GM18907 (cell line): ENCODE measurements at regions not wholly inside any gene's neighbourhood (a gene's known extent, or its start where the extent isn't known, plus 50 kb on each side); places are given as distances from the start of the nearest gene placed in this dataset.
"Not testable (repeated sequence)": the region's sequence is repeated elsewhere in the genome, so short reads cannot be mapped to it uniquely, and the experiment has no call there.

Experiments used
- ATAC-seq: cut with Tn5 transposase; IDR thresholded peaks from one replicate; pipeline ENCODE4 v1.9.1; 2021; ENCODE audit warnings: mild to moderate bottlenecking, moderate library complexity; ENCODE audit not compliant: unreplicated experiment

DNA sequence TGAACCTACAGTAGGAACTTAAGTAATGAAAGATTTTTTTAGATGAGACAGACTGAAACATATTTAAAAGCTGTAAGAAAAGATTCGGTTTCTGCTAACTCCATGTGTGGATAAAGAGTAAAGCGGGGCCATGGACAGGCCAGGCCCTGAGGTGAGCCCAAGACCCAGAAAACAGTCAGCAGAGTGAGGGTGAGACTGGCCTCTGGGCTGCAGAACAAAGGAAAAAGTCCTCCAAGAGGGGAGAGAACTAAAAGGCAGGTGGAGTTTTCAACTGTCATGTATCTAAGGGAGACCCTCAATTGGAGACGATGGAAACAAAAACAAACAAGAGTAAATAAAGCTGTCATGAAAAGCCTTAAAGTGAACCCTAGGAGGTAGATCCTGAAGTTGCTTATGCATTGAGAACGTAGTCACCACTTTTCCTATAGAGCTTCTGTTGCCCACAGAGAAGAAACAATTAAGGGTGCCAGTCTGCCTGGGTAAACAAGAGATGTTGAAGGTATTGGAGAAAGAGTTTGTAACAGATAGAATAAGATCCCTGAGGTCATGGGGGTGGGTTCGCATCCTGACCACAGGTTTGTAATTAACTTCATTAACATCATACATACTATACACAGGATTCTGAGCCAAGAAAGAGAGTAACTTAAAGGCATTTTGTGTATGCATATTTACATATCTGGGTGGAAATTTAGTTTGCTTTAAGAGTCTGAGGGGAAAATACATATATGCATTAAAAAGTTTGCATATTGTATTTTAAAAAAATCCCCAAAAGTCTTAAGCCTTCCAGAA lies 268.7 kb upstream of the PDE3A start:
- ATAC-seq: no peak

DNA sequence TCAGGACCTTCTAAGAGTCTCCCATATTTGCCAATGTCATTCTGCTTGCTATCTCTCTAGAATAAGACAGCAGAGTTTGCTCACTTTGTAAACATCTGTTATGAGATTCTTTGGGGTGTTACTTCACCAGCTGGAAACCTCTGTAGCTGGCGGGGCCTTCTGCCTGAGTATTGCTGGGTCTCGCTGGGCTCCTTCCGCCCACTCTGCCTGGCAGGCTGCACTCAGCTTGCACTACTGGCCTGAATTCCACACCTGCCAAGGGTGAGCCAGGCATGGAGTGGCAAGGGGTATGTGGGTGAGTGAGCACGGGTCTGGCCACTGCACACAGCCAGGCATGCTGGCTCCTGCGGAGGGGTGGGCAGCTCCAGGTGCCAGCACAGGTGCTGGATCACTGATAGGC lies 267.3 kb upstream of the PDE3A start:
- ATAC-seq: no peak

DNA sequence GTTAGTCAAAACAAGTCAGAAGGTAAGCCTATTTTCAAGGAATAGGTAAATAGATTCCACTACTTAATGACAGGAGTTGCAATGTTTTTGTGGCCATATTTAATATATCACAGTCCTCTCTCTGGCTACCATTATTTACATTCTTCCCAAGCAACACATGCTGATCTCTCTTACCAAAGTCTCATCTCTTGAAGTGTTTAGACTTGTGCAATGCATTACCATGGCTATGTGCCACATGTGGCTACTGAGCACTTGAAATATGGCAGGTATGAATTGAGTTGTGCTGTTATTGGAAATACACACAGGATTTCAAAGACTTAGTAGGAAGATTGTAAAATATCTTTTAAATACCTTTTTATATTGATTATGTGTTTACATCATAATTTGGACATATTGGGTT lies 262.4 kb upstream of the PDE3A start:
- ATAC-seq: no peak

DNA sequence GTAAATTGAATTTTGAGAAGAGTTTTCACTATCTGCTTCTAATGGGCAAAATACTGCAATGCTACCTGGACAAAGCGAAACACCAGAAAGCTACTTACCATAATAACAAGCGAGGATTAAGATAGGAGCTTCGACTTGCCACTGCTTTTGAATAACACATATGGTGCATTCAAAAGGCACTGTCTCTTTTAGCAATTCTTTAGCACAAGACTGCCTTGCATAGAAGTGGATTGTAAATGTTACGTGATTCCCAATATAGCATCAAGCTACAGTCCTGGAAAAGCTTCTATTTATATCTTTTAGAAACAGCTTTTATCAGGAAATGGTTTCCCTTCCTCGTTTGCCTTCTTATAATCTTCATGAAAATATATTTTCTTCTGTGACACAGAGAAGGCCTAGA lies 258.7 kb upstream of the PDE3A start:
- ATAC-seq: no peak

DNA sequence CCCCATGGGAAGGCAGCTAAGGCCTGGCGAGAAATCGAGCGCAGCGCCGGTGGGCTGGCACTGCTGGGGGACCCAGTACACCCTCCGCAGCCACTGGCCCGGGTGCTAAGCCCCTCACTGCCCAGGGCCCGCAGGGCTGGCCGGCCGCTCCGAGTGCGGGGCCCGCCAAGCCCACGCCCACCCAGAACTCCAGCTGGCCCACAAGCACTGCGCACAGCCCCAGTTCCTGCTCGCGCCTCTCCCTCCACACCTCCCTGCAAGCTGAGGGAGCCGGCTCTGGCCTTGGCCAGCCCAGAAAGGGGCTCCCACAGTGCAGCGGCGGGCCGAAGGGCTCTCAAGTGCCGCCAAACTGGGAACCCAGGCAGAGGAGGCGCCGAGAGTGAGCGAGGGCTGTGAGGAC lies 253.0 kb upstream of the PDE3A start:
- ATAC-seq: not testable (repeated sequence)

DNA sequence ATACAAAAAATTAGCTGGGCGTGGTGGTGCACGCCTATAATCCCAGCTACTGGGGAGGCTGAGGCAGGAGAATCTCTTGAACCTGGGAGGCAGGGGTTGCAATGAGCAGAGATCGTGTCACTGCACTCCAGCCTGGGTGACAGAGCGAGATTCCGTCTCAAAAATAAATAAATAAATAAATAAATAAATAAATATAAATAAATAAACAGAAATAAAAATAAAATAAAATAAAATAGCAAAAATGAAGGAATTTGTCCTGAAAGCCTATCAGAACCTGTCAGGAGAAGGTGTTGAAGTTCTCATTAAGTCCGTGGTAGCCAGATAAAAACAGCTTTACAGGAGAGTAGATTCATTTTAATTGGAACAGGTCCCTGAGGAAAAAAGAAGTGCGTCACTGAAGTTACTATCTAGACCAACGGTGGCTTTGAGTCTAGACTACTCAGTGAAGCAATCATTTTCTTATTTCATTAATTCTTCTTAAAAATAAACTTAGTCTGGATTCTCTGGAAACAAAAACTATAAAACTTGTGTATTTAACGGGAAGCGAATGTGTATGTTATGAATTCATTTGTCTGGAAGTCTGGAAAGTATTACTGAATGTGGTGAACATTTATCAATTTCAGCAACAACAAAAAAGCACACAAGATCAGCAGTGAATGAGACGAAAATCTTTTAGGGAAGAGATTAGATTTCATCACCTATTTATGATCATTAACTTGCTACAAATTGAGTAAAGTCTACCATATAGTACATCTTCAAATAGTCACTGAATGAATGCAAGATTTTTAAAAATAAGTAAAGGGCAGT lies 248.5 kb upstream of the PDE3A start:
- ATAC-seq: no peak

DNA sequence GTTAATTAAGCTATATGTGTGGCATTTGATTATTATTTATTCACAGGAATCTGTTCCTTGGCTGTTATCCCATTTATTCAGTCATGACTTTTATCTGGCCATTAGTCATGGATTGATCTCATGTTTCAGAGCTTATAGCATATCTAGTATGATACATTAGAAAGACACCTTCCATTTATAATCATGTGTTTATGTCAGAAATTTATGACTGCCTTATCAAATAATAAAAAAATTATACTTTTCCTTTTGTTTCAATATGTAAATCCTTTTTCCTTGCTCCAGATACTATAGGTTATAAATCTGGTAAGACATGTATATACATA lies 248.0 kb upstream of the PDE3A start:
- ATAC-seq: no peak

DNA sequence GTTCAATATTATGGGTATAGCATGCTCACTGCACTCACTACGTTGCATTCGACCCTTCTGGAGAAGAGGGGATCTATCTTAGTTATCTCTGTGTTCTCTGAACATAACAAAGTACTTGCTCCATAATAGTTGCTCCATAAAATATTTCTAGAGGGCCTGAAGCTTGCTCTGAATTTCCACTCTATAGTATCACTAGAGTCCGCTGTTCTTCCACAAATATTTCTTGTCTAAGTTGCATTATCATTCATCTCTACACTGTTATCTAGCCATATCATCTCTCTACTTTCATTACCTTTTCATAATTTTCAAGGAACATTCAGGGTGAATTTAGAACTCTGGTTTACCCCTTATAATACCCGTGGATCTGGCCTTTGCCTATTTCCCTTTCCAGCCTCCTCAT lies 246.1 kb upstream of the PDE3A start:
- no peak for ATAC-seq

DNA sequence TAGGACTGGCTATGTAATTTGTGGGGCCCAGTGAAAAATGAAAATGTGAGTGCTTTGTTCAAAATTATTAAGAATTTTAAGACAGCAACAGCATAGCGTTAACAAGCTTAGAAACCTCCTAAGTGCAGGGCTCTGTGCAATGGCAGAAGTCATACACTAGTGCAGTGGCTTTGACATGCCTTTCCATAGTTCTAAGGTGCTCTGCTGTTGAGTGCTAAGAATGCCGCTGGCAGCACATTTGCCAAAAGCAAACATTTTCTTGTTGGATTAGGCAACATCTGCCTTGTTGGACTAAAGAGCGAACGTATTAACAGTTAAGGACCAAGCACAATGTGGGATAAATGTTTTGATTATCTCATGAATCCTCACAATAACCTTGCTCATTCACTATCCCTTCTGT lies 244.9 kb upstream of the PDE3A start:
- no peak for ATAC-seq

DNA sequence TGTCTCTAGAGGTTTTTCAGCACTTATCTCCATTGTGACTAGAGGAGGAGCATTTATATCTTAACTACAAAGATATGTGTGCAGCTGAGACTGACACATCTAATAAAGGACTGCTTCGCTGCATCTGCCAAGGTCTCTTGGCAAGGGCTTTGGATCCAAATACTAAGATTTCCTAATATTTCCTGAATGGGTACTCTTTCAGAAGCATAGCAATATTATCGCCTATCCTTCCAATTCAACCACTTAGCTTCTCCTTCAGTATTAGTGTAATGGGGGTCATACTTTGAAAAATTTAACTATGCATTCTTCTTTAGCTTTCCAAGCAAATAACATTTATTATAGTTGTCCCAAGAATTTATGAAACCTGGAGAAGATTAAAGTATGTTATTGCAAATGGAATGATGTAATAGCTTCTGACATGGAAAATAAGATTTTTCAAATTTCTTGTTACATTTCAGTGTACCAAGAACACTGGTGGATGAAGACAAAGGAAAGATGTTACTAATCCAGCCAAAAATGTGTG lies 243.0 kb upstream of the PDE3A start:
- ATAC-seq: no peak

DNA sequence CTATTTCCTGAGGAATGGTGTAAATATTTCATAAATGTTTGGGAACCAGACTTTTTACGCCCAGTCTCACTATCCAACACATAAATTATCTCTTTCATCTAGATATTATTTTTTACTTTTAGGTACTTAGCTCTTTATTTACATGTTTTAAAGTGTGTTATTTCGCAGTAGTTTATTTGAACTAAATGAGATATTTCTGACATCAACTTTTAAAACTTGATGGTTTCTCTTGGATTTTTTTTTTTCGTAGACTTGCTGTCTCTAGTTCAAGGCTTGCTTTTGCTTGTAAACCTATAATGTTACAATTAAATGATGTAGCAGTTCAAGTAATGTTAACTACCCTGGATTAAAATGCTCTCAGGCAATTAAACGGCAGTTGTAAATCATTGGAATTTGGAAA lies 241.7 kb upstream of the PDE3A start:
- ATAC-seq: no peak

DNA sequence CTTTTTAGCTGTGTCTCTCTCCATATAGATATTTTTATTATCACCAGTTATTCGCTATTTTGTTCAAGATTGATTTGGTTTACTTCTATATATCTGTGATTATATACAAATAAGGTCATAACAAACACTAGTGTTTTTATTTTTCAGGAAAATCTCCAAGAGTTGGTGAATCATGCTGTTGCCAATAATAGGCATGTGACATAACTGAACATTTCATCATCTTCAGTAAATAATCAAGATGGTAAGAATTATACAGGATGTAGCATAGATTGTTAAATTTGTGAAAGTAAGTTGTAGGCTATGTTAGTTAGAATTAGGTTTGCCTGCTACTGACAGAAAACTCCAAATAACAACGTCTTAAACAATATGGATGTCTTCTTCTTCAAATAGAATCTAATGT lies 240.9 kb upstream of the PDE3A start:
- ATAC-seq: no peak

DNA sequence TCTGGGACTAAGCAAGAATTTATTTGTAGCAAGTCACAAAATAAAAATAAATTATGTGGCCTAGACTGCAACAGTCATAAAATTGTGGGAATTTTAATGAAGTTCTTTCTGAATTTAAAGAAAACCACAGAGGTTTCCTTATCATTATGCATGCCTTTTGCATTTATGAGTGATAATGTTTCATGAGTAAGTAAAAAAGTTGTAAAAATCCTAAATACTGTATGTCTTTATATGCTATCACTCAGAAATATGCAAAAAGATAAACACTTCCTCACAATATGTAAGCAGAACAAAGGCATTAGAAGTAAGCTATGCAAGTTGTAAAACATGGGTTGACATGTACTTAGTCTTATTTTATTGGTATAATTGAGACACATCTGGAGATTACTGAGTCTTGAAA lies 239.4 kb upstream of the PDE3A start:
- ATAC-seq: no peak

DNA sequence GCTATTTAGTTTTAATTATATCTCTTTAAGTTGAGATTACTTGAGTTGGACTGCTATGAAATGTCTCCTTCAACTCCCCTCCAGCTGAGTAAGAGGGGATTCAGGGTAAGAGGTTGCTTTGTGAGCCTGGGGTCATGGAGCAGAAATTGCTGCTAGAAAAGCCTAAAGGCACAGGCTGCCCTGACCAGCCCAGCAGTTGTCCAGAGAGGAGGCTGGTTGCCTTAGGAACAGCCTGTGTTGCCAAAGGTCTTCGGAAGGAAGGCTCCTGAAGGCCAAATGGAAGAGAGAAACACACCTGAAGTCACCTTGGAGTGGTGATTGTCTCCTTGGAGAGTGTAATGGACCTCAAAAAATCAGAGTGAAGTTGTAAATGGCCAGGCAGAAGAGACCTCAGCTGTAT lies 235.5 kb upstream of the PDE3A start:
- ATAC-seq: no peak

DNA sequence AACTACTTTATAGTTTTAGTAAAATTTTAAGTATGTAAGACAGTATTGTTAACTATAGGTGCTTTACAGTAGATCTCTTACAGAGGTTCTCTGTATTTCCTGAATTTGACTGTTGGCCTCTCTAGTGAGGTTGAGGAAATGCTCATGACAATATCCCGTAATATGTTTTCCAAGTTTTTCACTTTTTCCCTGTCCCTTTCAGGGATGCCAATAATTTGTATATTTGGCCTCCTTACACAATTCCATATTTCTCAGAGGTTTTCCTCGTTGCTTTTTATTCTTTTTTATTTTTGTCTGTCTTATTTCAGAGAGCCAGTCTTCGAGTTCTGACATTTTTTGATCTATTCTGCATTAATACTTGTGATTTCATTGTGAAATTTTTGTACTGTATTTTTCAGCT lies 233.7 kb upstream of the PDE3A start:
- ATAC-seq: no peak

DNA sequence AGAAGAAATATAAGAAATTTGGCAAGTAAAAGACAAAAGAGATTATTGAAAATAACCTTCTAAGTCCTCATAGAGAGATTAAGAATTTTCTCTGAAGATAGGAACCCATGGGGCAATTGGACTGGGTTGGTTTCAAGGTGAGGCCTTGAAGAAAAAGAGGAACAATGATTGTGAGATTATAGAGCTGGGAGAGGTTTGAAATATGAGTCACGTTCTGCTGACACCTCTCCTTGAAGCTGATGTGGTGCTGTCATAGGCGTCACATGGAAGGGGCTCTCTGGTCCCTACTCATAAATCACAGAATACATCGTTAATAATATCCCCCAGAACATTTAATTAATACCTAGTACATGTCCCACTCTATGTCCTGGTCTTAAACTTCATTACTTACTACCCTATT lies 227.6 kb upstream of the PDE3A start:
- ATAC-seq: no peak

DNA sequence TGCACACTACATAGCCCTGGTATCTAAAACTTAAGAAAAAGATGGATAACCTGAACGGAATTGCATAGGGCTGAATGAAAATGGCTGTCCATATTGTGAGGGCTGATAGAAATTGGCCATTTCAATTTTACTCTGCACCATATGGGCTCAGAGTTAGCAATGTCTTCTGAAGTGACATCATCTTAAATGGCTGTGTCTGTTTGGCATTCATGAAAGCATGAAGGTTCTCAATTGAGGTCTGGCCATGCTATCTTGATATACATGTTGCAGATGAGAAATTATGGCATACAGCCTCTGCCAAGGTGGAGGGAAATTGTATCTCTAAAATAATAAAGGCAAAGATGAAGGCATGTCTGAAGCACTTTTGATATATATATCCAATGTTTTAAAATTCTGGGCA lies 226.0 kb upstream of the PDE3A start:
- ATAC-seq: no peak

DNA sequence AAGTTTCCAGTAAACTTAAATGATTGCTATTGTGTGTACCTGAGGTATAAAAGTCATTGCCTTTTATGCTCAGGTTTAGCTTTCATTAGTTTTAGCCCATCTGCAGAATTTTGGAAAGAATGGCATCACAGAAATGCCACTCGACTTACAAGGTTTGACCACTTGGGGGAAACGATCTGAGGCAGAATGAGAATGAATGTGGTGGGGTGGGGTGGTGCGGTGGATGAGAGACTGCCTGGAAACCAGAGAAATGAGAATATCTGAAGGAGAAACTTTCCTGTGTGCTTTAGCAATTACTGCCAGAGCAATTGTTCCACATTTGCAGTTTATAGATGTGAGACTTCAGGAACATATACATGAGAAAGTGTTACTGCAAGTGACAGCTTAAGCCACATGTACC lies 225.4 kb upstream of the PDE3A start:
- ATAC-seq: no peak

DNA sequence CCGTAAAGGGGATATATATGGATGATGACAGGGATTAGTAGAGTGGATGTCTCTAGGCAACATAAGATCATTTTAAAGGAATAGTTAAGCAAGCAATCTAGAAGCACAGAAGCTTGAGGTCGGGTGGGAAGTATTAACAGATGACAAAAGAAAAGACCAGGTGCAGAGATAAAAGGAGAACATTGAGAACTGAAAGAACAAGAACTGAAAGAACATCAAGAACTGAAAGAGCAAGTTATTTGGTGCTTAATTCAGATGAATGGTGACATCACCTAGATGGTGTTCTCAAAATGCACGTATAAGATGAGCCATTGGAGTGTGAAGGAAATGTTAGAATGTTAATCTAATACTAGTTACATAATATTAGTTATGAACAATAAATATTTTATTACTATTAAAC lies 224.0 kb upstream of the PDE3A start:
- no peak for ATAC-seq

DNA sequence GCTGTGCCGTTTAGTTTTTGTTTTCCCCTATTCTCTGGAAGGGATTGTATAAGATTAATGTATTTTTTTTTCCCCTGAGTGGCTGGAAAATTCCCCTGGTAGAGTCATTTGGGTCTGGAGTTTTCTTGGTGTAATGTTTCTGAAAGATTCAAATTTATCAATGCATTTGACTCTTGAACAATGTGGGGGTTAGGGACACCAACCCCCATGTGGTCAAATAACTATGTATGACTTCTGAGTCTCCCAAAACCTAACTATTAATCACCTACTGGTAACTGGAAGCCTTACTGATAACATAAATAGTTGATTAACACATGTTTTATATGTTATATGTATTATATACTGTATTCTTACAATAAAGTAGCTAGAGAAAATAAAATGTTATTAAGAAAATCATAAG lies 220.1 kb upstream of the PDE3A start:
- ATAC-seq: no peak

DNA sequence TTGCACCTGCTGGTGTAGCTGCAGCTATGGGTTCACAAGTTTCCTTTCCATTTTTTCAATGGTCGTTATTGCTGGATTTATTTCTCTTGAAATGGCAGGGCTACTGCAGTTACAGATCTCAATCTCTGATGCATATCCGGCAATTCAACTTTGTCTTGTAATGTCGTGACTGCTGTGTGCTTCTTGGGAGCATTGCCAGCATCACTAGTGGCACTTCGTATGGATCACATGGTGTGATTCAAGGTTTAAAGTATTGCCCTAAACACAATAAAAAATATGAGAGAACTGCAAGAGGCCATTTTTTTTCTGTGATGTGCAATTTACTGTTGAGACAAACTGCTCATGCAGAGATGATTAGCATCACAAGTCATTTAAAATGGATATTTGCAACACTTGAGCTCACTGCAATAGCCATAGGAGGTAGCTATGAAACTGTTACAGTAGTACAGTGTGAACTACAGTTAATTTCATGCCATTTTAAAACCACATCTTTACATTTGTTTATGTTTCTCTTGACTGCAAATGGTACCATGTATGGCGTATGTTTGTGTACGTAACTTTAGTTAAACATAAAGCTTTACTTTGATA lies 217.4 kb upstream of the PDE3A start:
- ATAC-seq: no peak

DNA sequence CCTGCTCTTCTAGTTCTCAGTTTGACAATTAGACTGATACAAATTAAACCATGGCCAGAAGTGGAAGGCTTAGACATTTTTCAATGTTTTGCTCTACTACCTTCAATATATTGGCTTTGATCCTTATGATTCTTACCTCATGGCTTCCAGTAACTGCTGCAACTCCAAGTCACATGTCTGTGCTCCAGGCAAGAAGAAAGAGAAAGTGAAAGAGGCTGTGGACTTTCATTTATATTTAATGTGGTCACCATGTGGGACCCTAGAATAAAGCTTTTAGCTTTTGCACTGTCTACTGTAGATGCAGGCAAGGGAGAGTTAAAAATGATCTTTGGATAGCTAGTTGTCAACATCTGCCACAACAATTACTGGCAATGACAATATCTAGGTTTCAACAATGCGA lies 214.3 kb upstream of the PDE3A start:
- no peak for ATAC-seq
